ENCODE measurements at regions not wholly inside any gene's neighbourhood (a gene's known extent, or its start where the extent isn't known, plus 50 kb on each side); places are given as distances from the start of the nearest gene placed in this dataset.

GRCh38 chr12:30211743-30212142, 428.0 kb upstream of the TMTC1 start:
- DNase-seq = no peak
- no peak overlapping the region for H3K4me3 ChIP-seq (ENCODE audit: insufficient read depth, low read depth, low read length)
- H3K27me3 ChIP-seq (ENCODE audit: control insufficient read depth, insufficient read depth, low read length) = no peaks in the 10 kb centered on the region
- H3K36me3 ChIP-seq (replicated peaks; ENCODE audit: control insufficient read depth, insufficient read depth, low read length) = no peaks in the 10 kb centered on the region

- DNase-seq = no peak
- H3K27me3 ChIP-seq (ENCODE audit: control insufficient read depth, insufficient read depth, low read length) = peaks cover 25% of the 10 kb centered on the region
- H3K4me3 ChIP-seq (ENCODE audit: insufficient read depth, low read depth, low read length) = no peak overlapping the region
- no peaks in the 10 kb centered on the region for H3K36me3 ChIP-seq (replicated peaks; ENCODE audit: control insufficient read depth, insufficient read depth, low read length)
These were observed 420.2 kb upstream of the TMTC1 start for GRCh38 chr12:30203981-30204380.

- Histone ChIP-seq H3K4me3 (ENCODE audit: insufficient read depth, low read depth, low read length) (no peak overlapping the region), H3K27me3 (ENCODE audit: control insufficient read depth, insufficient read depth, low read length) (peaks cover 25% of the 10 kb centered on the region), H3K36me3 (replicated peaks; ENCODE audit: control insufficient read depth, insufficient read depth, low read length) (no peaks in the 10 kb centered on the region)
- no peak for DNase-seq
These were observed 418.9 kb upstream of the TMTC1 start for GRCh38 chr12:30202521-30203254.

- peaks cover 25% of the 10 kb centered on the region for H3K27me3 ChIP-seq (ENCODE audit: control insufficient read depth, insufficient read depth, low read length)
- peak overlapping the region; percentile 50 for H3K4me3 ChIP-seq (ENCODE audit: insufficient read depth, low read depth, low read length)
- DNase-seq = peak; percentile 57
- H3K36me3 ChIP-seq (replicated peaks; ENCODE audit: control insufficient read depth, insufficient read depth, low read length) = no peaks in the 10 kb centered on the region
These were observed 417.8 kb upstream of the TMTC1 start for GRCh38 chr12:30201301-30202160.

- Histone ChIP-seq H3K27me3 (ENCODE audit: control insufficient read depth, insufficient read depth, low read length) (peaks cover 25% of the 10 kb centered on the region), H3K36me3 (replicated peaks; ENCODE audit: control insufficient read depth, insufficient read depth, low read length) (no peaks in the 10 kb centered on the region), H3K4me3 (ENCODE audit: insufficient read depth, low read depth, low read length) (peak overlapping the region; percentile 50)
- peak; percentile 59 for DNase-seq
These were observed 417.1 kb upstream of the TMTC1 start for GRCh38 chr12:30200864-30201263.

GRCh38 chr12:30197392-30198057, 413.8 kb upstream of the TMTC1 start:
- no peaks in the 10 kb centered on the region for H3K36me3 ChIP-seq (replicated peaks; ENCODE audit: control insufficient read depth, insufficient read depth, low read length)
- no peak overlapping the region for H3K4me3 ChIP-seq (ENCODE audit: insufficient read depth, low read depth, low read length)
- DNase-seq = peak; percentile 27
- H3K27me3 ChIP-seq (ENCODE audit: control insufficient read depth, insufficient read depth, low read length) = peaks cover 25% of the 10 kb centered on the region

GRCh38 chr12:30191696-30192455, 408.1 kb upstream of the TMTC1 start:
- H3K27me3 ChIP-seq (ENCODE audit: control insufficient read depth, insufficient read depth, low read length) = no peaks in the 10 kb centered on the region
- no peak for DNase-seq
- no peak overlapping the region for H3K4me3 ChIP-seq (ENCODE audit: insufficient read depth, low read depth, low read length)
- no peaks in the 10 kb centered on the region for H3K36me3 ChIP-seq (replicated peaks; ENCODE audit: control insufficient read depth, insufficient read depth, low read length)

- DNase-seq = no peak
- Histone ChIP-seq H3K27me3 (ENCODE audit: control insufficient read depth, insufficient read depth, low read length) (no peaks in the 10 kb centered on the region), H3K36me3 (replicated peaks; ENCODE audit: control insufficient read depth, insufficient read depth, low read length) (no peaks in the 10 kb centered on the region), H3K4me3 (ENCODE audit: insufficient read depth, low read depth, low read length) (no peak overlapping the region)
These were observed 405.0 kb upstream of the TMTC1 start for GRCh38 chr12:30188602-30189326.

GRCh38 chr12:30187426-30187825, 403.7 kb upstream of the TMTC1 start:
- no peak overlapping the region for H3K4me3 ChIP-seq (ENCODE audit: insufficient read depth, low read depth, low read length)
- no peaks in the 10 kb centered on the region for H3K27me3 ChIP-seq (ENCODE audit: control insufficient read depth, insufficient read depth, low read length)
- DNase-seq = no peak
- H3K36me3 ChIP-seq (replicated peaks; ENCODE audit: control insufficient read depth, insufficient read depth, low read length) = no peaks in the 10 kb centered on the region

GRCh38 chr12:30181334-30181733, 397.6 kb upstream of the TMTC1 start:
- DNase-seq = no peak
- no peaks in the 10 kb centered on the region for H3K27me3 ChIP-seq (ENCODE audit: control insufficient read depth, insufficient read depth, low read length)

GRCh38 chr12:30180602-30181001, 396.9 kb upstream of the TMTC1 start:
- Histone ChIP-seq H3K27me3 (ENCODE audit: control insufficient read depth, insufficient read depth, low read length) (no peaks in the 10 kb centered on the region), H3K36me3 (replicated peaks; ENCODE audit: control insufficient read depth, insufficient read depth, low read length) (no peaks in the 10 kb centered on the region), H3K4me3 (ENCODE audit: insufficient read depth, low read depth, low read length) (no peak overlapping the region)
- no peak for DNase-seq

More at GRCh38 chr12:30181334-30181733, 397.6 kb upstream of the TMTC1 start:
- Histone ChIP-seq H3K4me3 (ENCODE audit: insufficient read depth, low read depth, low read length) (no peak overlapping the region), H3K36me3 (replicated peaks; ENCODE audit: control insufficient read depth, insufficient read depth, low read length) (no peaks in the 10 kb centered on the region)

GRCh38 chr12:30178916-30179315, 395.2 kb upstream of the TMTC1 start:
- Histone ChIP-seq H3K36me3 (replicated peaks; ENCODE audit: control insufficient read depth, insufficient read depth, low read length) (no peaks in the 10 kb centered on the region), H3K27me3 (ENCODE audit: control insufficient read depth, insufficient read depth, low read length) (no peaks in the 10 kb centered on the region), H3K4me3 (ENCODE audit: insufficient read depth, low read depth, low read length) (no peak overlapping the region)
- no peak for DNase-seq

- DNase-seq = peak; percentile 75
- H3K4me3 ChIP-seq (ENCODE audit: insufficient read depth, low read depth, low read length) = peak overlapping the region; percentile 43; the same call in 1 of the 2 replicates
- H3K36me3 ChIP-seq (replicated peaks; ENCODE audit: control insufficient read depth, insufficient read depth, low read length) = no peaks in the 10 kb centered on the region
- H3K27me3 ChIP-seq (ENCODE audit: control insufficient read depth, insufficient read depth, low read length) = peaks cover 23% of the 10 kb centered on the region
These were observed 386.3 kb upstream of the TMTC1 start for GRCh38 chr12:30169839-30170591.

Data from H7 (cell line).